ENCODE measurements at regions not wholly inside any gene's neighbourhood (a gene's known extent, or its start where the extent isn't known, plus 50 kb on each side); places are given as distances from the start of the nearest gene placed in this dataset.

- in situ Hi-C loops (cut with HindIII; ENCODE audit: low sequenced_read_pairs): no loop called here
Observed at GRCh38 chr13:26482451-26483197, 74.9 kb upstream of the WASF3 start.

GRCh38 chr13:26483546-26483945 lies 73.9 kb upstream of the WASF3 start:
- in situ Hi-C loops (cut with HindIII; ENCODE audit: low sequenced_read_pairs): no loop called here

GRCh38 chr13:26484196-26484595 lies 73.3 kb upstream of the WASF3 start:
- in situ Hi-C loops (cut with HindIII; ENCODE audit: low sequenced_read_pairs): no loop called here

GRCh38 chr13:26485288-26485687 lies 72.2 kb upstream of the WASF3 start:
- in situ Hi-C loops (cut with HindIII; ENCODE audit: low sequenced_read_pairs): no loop called here

- in situ Hi-C loops (cut with HindIII; ENCODE audit: low sequenced_read_pairs): no loop called here
Observed at GRCh38 chr13:26485786-26486185, 71.7 kb upstream of the WASF3 start.

GRCh38 chr13:26486550-26486949 lies 70.9 kb upstream of the WASF3 start:
- in situ Hi-C loops (cut with HindIII; ENCODE audit: low sequenced_read_pairs): no loop called here

GRCh38 chr13:26487781-26488180 lies 69.7 kb upstream of the WASF3 start:
- in situ Hi-C loops (cut with HindIII; ENCODE audit: low sequenced_read_pairs): no loop called here

- in situ Hi-C loops (cut with HindIII; ENCODE audit: low sequenced_read_pairs): no loop called here
Observed at GRCh38 chr13:26488236-26489003, 69.1 kb upstream of the WASF3 start.

- in situ Hi-C loops (cut with HindIII; ENCODE audit: low sequenced_read_pairs): loop anchor here (10.0 kb wide), 1 partner anchor 202 kb away; no protein-coding TSS in a partner anchor
Observed at GRCh38 chr13:26492301-26492700, 65.2 kb upstream of the WASF3 start.

- in situ Hi-C loops (cut with HindIII; ENCODE audit: low sequenced_read_pairs): loop anchor here (5.0 to 10.0 kb wide), 2 partner anchors 200 to 307 kb away; no protein-coding TSS in a partner anchor
Observed at GRCh38 chr13:26494571-26495195, 62.8 kb upstream of the WASF3 start.

GRCh38 chr13:26495750-26496149 lies 61.7 kb upstream of the WASF3 start:
- in situ Hi-C loops (cut with HindIII; ENCODE audit: low sequenced_read_pairs): loop anchor here (5.0 to 10.0 kb wide), 2 partner anchors 199 to 308 kb away; no protein-coding TSS in a partner anchor

- in situ Hi-C loops (cut with HindIII; ENCODE audit: low sequenced_read_pairs): loop anchor here (5.0 to 10.0 kb wide), 2 partner anchors 197 to 311 kb away; no protein-coding TSS in a partner anchor
Observed at GRCh38 chr13:26497968-26498511, 59.4 kb upstream of the WASF3 start.

- in situ Hi-C loops (cut with HindIII; ENCODE audit: low sequenced_read_pairs): loop anchor here (5.0 to 10.0 kb wide), 2 partner anchors 196 to 312 kb away; no protein-coding TSS in a partner anchor
Observed at GRCh38 chr13:26498656-26499601, 58.6 kb upstream of the WASF3 start.

- in situ Hi-C loops (cut with HindIII; ENCODE audit: low sequenced_read_pairs): no loop called here
Observed at GRCh38 chr13:26500618-26501320, 56.7 kb upstream of the WASF3 start.

GRCh38 chr13:26501641-26502040 lies 55.8 kb upstream of the WASF3 start:
- in situ Hi-C loops (cut with HindIII; ENCODE audit: low sequenced_read_pairs): no loop called here

GRCh38 chr13:26502826-26503225 lies 54.7 kb upstream of the WASF3 start:
- in situ Hi-C loops (cut with HindIII; ENCODE audit: low sequenced_read_pairs): no loop called here

- in situ Hi-C loops (cut with HindIII; ENCODE audit: low sequenced_read_pairs): no loop called here
Observed at GRCh38 chr13:26503826-26504594, 53.5 kb upstream of the WASF3 start.

Measured in endothelial cell of hepatic sinusoid (primary cell).